Esophagus squamous epithelium (tissue), 4 donors: ENCODE measurements at regions not wholly inside any gene's neighbourhood (a gene's known extent, or its start where the extent isn't known, plus 50 kb on each side); places are given as distances from the start of the nearest gene placed in this dataset.

Source experiments
- CTCF ChIP-seq, 6 experiments: fragments of 450-650 bp in 4 of 6; fragments of 200-600 bp in 2 of 6; sonication (generic) in 2 of 6; IDR thresholded peaks; one replicate each; pipeline ENCODE4 v1.5.1; 2016 to 2019; ENCODE audit warnings: antibody characterized with exemption in 6 of 6, mild to moderate bottlenecking in 4 of 6, moderate library complexity in 4 of 6
- POLR2A ChIP-seq, 4 donors: fragments of 450-650 bp; IDR thresholded peaks; one replicate each; pipeline ENCODE4 v1.6.1; 2017; ENCODE audit warnings: antibody characterized with exemption in 4 of 4, mild to moderate bottlenecking in 4 of 4, moderate library complexity in 3 of 4

GRCh38 chr9:126204197-126204596, 122.4 kb upstream of the MVB12B start:
- TF ChIP-seq POLR2A (IDR thresholded peaks at IDR 0.05) (no peak), CTCF (IDR thresholded peaks at IDR 0.05) (no peak)
